HG03354 (cell line): ENCODE measurements at regions not wholly inside any gene's neighbourhood (a gene's known extent, or its start where the extent isn't known, plus 50 kb on each side); places are given as distances from the start of the nearest gene placed in this dataset.

Experiments used
- ATAC-seq: cut with Tn5 transposase; IDR thresholded peaks from one replicate; pipeline ENCODE4 v1.9.1; 2021; ENCODE audit warnings: mild to moderate bottlenecking; ENCODE audit not compliant: unreplicated experiment, poor library complexity, severe bottlenecking

GRCh38 chr16:85387731-85388295, 225.3 kb upstream of the GSE1 start:
- ATAC-seq: no peak

GRCh38 chr16:85389679-85390470, 223.2 kb upstream of the GSE1 start:
- no peak for ATAC-seq

GRCh38 chr16:85390511-85391174, 222.5 kb upstream of the GSE1 start:
- ATAC-seq: no peak

GRCh38 chr16:85391175-85391707, 221.9 kb upstream of the GSE1 start:
- ATAC-seq: no peak

GRCh38 chr16:85391769-85392583, 221.1 kb upstream of the GSE1 start:
- no peak for ATAC-seq

GRCh38 chr16:85392756-85393673, 220.1 kb upstream of the GSE1 start:
- no peak for ATAC-seq

- ATAC-seq: no peak
These were observed 219.3 kb upstream of the GSE1 start for GRCh38 chr16:85393674-85394451.

- ATAC-seq: no peak
These were observed 218.5 kb upstream of the GSE1 start for GRCh38 chr16:85394456-85395206.

- no peak for ATAC-seq
These were observed 217.8 kb upstream of the GSE1 start for GRCh38 chr16:85395207-85395912.

GRCh38 chr16:85395913-85396878, 216.9 kb upstream of the GSE1 start:
- ATAC-seq: no peak

- no peak for ATAC-seq
These were observed 215.9 kb upstream of the GSE1 start for GRCh38 chr16:85396879-85397871.

GRCh38 chr16:85398050-85398451, 215.1 kb upstream of the GSE1 start:
- ATAC-seq: no peak

- ATAC-seq: no peak
These were observed 214.2 kb upstream of the GSE1 start for GRCh38 chr16:85398688-85399582.
